Retinal pigment epithelial cell (primary cell): ENCODE measurements at regions not wholly inside any gene's neighbourhood (a gene's known extent, or its start where the extent isn't known, plus 50 kb on each side); places are given as distances from the start of the nearest gene placed in this dataset.
"Not testable (repeated sequence)": the region's sequence is repeated elsewhere in the genome, so short reads cannot be mapped to it uniquely, and the experiment has no call there.

ENCODE experiments used
- DNase-seq: peaks from one replicate; pipeline ENCODE4 v3.0.0-alpha.2; 2010; ENCODE audit warnings: low read depth
- H3K4me3 ChIP-seq: 2 replicates; pipeline ENCODE4 v1.5.1; 2011; ENCODE audit warnings: mild to moderate bottlenecking, low read length, control low read depth, moderate library complexity
- CTCF ChIP-seq: conservative IDR thresholded peaks from 2 replicates; pipeline ENCODE4 v1.5.1; 2011; ENCODE audit warnings: low read depth, low read length, control low read depth, inconsistent platforms

GRCh38 chr1:90223401-90223800, 228.5 kb downstream of the ZNF326 start:
- DNase-seq, result no peak
- no peak overlapping the region for H3K4me3 ChIP-seq
- no peak for TF ChIP-seq CTCF

GRCh38 chr1:90220941-90221693, 226.2 kb downstream of the ZNF326 start:
- no peak for DNase-seq
- TF ChIP-seq CTCF, result no peak
- no peak overlapping the region for H3K4me3 ChIP-seq

GRCh38 chr1:90220496-90220895, 225.6 kb downstream of the ZNF326 start:
- no peak for DNase-seq
- no peak for TF ChIP-seq CTCF
- no peak overlapping the region for H3K4me3 ChIP-seq

- not testable (repeated sequence) for DNase-seq
Measured at GRCh38 chr1:90219166-90219871, 224.4 kb downstream of the ZNF326 start.

GRCh38 chr1:90210633-90211491, 216.0 kb downstream of the ZNF326 start:
- DNase-seq, result no peak
- TF ChIP-seq CTCF, result no peak
- no peak overlapping the region for H3K4me3 ChIP-seq

More at GRCh38 chr1:90219166-90219871, 224.4 kb downstream of the ZNF326 start:
- not testable (repeated sequence) for H3K4me3 ChIP-seq

GRCh38 chr1:90208949-90209348, 214.0 kb downstream of the ZNF326 start:
- no peak for DNase-seq
- no peak for TF ChIP-seq CTCF
- H3K4me3 ChIP-seq, result no peak overlapping the region

- no peak for DNase-seq
- no peak for TF ChIP-seq CTCF
- H3K4me3 ChIP-seq, result no peak overlapping the region
Measured at GRCh38 chr1:90206260-90206659, 211.3 kb downstream of the ZNF326 start.
